Activated gamma-delta T cell treated with anti-CD3 and anti-CD28 coated beads, Interleukin-2, amount 50 U/mL, for 16 hours (primary cell): ENCODE measurements at regions not wholly inside any gene's neighbourhood (a gene's known extent, or its start where the extent isn't known, plus 50 kb on each side); places are given as distances from the start of the nearest gene placed in this dataset.

ENCODE experiments used
- DNase-seq: peaks from one replicate; pipeline ENCODE4 v3.0.0-alpha.2; 2020; ENCODE audit warnings: low read depth

DNA sequence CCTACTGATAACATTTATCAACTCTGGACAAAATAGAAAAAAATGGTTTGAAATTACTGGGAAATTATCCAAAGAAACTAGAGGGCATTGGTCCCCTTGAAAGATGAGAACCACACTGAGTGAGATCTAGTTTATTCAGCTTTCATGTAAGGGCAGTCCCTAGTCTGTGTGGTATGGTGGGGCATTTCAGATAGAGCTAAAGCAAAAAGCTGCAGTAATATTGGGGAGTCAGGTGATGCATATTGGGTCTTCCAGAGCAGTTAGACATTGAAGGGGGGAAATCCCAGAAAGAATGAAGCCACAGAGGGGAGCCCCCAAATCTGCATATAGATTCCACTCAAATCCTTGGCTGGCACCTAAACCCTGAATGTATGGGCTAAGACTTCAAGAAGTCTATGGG, 347.7 kb upstream of the POU3F1 start:
- no peak for DNase-seq

DNA sequence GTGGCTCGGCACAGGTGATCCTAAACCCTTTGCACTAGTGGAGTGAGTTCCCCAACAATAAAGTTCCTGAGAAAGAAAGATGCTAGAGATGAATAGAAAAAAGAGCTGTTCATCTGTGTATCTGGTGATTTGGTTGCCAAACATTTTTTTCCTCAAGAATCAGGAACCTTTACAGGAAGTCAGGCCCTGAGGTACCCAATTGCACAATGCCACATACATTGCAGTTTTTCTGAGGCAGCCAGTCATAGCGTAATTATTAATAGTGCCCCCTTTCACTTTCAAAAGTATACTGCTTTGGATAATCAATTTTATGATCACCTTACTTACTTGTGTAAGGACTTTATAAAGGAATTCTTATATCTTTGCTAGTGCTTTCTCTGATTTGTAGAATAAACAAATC, 346.3 kb upstream of the POU3F1 start:
- DNase-seq: no peak

DNA sequence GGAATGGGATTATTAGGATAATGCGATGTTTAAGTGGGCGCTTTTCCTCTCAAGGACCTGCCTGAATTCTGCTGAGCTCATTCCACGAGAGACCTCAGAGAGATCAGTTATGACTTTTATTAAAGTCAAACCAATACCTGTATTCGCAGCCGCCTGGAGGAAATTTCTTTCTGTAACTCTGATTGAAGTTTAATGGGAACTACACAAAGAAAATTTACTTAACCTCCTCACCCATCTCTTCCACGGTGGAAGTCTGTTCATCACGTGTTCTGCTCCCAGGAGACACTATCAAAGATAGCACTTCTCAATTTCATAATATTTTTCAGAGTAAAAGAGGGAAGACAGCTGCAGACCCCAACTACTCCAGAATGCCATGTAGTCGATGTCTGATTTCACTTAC, 334.7 kb upstream of the POU3F1 start:
- no peak for DNase-seq

DNA sequence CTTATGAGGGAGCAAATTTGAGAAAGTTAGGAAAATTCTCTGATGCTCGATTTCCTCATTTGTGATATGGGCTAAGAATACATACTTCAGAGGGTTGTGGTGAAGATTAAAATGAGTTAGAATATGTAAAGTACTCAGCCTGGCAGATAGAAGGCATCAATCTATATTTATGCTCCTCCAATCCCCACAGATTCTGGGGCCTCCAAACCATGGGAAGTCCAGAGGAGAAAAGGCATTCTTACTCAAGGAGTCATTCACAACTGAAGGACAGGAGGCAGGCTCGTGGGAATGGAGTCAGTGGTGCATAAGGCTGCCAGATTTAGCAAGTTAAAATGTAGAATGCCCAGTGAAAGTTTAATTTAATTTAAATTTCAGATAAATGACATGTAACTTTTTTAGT, 330.0 kb upstream of the POU3F1 start:
- DNase-seq: no peak

DNA sequence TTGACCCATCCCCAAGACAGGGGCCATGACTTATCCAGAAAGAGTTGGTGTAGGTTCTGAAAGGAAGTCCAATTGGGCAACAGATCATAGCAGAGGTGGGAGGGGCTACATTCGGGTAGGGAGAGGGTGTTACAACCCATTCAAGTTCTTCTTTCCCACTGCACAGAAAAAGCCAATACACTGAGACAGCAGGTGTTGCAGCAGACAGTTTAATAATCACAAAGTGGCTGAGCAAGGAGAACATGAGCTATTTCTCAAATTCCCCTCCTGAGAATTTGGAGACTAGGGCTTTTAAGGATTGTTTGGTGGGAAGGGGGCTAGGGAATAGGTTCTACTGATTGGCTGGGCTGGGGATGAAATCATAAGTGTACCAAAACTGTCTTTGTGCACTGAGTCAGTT, 328.4 kb upstream of the POU3F1 start:
- no peak for DNase-seq

DNA sequence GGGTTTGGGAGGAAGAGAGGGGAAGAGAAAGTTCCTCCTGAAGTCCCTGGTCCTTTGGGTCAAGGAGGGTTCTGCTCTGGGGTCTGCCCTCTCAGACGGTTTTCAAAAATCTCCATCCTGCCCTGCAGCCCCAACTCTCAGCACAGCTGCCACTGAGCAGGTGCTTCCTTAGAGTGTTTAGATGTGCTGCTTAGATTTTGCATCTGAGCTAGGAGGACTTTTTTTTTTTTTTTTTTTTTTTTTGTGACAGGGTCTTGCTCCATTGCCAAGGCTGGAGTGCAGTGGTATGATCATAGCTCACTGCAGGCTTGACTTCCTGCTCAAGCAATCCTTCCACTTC, 324.9 kb upstream of the POU3F1 start:
- DNase-seq: no peak

DNA sequence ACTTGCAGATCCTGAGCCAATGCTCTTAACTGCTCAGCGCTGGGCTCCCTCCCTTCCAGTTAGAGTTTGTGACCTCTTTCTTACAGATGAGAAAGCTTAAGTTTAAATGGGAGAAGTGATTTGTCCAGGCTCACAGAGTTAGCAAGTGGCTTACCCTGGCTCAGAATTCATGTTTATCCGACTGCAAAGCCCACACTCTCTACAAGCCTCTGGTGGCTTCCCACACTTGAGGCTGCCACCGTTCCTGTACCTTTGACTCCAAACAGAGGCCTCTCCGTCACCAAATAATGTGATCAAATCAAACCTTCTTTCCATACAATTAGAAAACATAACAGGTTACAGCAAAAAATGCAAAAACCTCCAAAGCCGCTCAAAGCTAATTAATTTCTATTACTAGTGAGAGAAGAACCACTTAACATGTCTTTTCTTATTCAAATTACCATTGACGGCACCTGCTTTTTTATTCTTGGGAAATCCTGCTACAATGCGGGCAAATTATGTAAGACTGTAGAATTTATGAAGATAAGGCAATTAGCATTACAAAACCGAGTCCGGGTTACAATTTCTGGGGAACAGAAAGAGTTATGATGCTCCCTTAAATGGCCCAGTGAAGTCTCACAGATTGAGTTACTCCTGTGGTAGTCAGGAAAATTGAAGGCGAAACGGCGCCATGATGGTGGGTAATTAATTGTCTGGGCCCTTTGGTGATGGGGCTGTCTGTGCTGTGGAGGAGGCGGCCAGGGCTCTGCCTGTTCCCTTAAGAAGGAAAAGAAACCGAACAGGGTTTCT, 324.3 kb upstream of the POU3F1 start:
- DNase-seq: no peak

DNA sequence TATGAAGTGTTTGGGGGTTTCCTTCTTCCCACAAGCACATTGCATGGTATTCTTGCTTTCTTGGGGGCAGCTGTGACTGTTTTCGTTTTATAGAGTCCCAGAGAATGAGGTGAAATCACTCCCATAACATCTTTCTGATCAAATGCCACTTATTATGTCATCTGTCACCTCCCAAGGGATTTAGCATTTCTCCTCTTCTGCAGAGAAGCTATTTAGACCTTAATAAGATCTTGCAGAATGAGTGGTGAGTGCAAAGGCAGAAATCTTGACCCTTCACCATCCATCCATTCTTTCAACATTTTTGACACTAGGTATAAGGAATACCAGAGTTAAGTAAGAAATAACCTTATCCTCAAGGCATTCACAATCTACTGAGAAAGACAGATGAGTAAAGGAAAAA, 318.6 kb upstream of the POU3F1 start:
- no peak for DNase-seq

DNA sequence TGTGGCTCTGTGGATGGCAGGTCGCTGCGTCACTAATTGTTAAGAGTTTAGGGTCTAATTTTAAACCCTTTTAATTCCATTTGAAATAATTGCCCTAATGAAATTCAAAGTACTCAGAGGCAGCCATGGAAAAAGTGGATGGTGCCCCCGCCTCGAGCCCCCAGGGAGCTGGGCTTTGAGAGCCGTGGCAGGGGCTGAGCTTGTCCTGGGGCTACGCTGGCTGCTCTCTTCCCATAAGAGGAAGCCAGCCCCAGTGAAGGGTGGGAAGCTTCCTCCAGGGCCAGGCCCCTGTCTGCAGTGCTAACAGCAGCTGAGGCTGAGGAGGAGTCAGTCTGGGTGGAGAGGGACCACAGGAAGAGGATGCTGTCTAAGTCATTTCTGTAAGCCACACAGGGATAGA, 315.0 kb upstream of the POU3F1 start:
- DNase-seq: no peak

DNA sequence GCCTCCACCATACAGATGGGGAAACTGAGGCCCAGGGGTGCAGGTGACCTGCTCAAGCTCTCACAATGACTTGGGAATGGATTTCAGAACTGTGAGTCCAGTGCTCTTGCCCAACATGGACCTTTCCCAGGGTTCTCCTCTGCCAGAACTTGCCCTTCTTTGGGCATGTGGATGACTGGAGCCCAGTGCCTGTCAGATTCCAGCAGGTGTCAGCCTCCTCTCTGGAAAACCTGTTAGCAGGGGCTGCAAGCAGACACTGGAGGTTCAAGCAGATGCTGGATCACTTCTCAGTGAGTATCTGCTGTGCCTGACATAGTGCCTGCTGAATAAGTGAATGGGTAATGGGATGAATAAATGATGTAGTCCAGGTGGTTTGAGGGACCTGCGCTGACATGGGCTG, 314.2 kb upstream of the POU3F1 start:
- DNase-seq: no peak

DNA sequence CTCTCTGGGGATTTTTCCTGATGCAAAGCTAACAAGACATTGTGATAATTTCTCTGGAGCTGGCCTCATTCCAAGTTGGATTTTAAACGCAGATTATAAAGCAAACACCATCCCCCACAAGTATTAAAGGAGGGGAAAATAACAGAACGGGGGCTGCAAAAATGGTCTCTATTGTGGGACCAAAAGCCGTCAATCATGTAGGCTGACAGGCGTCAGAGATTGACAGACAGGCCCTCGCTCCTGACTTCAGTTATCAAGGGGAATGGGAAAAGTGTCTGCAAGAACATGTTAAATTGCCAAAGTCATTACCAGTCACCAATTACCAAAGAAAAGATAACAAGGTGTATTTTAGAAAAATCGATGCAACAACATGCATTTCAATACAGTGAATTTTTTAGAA, 307.4 kb upstream of the POU3F1 start:
- DNase-seq: no peak

DNA sequence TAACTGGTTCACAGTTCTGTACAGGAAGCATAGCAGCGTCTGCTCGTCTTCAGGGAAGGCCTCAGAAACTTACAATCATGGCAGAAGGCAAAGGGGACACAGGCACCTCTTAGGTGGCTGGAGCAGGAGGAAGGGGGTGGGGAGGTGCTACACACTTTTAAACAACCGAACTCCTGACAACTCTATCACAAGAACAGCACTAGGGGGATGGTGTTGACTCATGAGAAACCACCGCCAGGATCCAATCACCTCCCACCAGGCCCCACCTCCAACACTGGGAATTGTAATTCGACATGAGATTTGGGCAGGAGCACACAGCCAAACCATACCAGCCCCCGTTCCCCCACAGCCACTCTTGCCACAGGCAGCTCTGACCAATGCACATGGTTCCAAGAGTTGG, 306.3 kb upstream of the POU3F1 start:
- no peak for DNase-seq

DNA sequence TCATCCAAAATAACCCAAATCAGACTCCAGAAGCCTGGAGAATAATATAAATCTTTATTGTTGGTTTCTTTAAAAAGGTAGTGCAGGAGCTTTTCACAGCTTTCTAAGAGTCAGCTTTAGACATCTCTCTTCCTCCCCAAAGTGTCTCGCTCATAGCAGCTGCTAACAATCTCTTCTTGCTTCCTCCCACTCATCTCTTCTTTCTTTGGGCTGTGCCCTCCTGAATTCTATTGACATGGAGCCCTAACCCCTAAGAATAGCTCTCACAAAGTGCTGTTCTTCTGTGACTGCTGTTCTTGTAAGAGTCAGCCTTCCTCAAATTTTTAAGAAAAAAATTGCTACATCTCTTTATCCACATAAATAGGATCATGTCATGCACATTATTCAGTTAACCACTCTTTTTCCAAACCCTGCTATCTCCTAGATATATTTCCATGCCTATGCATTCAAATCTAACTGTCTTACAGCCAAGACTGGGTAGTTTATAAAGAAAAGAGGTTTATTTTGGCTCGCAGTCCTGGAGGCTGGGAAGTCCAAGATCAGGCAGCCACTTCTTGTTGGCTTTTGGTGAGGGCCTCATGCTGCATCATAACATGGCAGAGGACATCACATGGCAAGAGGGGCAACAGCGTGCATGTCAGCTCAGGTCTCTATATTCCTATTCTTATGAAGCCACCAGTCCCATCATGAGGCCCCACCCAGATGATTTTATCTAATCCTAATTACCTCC, 301.0 kb upstream of the POU3F1 start:
- no peak for DNase-seq

DNA sequence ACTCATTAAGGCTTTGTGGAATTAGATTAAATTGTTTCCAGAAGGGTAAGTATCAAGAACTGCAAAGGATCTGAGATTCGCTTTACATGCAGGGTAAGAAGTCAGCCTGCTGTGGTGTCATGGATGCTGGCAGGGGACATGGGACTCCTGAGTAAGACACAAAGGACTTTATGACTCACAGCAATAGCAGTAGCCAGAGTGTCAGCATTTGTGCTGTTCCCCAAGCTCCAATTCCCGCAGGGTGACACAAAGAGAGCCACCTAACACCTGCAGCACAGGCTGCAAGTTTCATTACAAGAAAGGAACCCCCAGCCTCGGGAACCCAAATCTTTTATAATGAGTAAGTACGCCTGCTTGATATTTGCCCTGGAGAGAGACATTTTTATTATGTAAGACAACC, 298.1 kb upstream of the POU3F1 start:
- DNase-seq: no peak

DNA sequence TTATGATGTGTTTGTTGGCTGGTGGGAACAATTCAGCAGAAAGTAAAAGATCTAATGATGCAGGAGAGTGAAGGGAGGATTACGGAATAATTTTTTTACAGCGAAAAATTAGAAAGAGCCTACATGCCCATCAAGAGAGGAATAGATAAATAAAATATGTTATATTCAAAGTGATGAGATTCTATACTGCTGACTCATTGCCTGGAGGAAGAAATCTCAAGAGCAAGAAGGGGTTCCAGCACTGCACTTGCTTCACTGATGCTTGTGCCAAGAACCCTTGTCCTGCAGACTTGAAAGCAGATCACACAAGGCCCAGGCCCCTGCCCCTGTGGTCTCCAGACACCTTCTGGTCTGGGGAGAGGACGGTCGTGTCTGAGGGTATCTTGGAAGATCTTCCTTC, 295.1 kb upstream of the POU3F1 start:
- no peak for DNase-seq

DNA sequence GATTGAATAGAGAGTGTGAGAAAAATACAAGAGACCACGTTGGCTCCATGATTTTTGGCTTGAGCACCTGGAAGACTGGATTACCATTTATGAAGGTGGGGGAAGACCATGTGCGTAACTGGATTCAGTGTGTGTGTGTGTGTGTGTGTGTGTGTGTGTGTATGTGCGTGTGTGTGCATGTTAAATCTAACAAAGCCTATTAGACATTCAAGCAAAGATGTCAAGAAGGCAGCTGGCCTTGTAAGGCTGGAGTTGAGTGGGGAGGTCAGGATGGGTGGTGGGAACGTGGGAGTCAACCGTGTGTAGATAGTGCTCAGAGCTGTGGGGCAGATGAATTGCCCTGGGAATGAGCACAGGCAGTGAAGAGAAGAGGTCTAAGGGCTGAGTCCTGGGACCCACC, 293.8 kb upstream of the POU3F1 start:
- DNase-seq: no peak

DNA sequence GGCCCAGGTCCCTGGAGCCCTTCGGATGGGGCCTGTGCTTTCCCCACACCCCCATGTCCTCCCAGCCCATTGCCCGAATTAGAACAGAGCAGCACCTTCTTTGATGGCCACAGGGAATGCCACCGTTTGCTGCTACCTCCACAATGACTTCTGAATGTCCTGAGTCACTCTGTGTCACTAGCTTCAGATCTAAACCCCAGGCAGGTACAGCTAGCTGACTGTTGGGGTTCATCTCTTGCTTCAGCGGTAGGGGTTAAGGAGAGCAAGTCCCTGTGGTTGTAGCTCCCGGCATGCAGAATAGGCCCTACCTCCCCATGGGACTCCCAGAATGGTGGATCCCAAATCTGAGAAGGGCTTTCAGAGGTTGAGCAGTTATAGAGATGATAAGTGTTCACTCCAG, 291.1 kb upstream of the POU3F1 start:
- DNase-seq: no peak

DNA sequence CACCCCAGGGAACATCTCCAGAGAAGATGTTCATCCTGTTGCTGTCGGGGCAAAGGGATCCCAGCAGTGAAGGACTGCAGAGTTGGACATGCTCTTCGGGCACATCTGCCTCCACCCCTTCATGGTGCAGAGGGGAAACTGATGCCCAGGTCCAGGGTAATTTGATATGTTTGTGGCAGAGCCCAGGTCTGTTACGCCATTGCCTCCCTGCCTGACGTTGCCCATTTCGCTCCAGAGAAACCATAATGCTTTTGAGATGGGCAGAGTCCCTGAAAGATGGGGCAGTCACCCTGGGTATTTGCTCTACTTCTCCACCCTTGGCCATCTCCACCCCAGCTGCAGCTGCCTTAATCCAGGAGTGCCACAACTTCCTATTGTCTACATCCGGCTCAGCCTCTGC, 290.4 kb upstream of the POU3F1 start:
- no peak for DNase-seq

DNA sequence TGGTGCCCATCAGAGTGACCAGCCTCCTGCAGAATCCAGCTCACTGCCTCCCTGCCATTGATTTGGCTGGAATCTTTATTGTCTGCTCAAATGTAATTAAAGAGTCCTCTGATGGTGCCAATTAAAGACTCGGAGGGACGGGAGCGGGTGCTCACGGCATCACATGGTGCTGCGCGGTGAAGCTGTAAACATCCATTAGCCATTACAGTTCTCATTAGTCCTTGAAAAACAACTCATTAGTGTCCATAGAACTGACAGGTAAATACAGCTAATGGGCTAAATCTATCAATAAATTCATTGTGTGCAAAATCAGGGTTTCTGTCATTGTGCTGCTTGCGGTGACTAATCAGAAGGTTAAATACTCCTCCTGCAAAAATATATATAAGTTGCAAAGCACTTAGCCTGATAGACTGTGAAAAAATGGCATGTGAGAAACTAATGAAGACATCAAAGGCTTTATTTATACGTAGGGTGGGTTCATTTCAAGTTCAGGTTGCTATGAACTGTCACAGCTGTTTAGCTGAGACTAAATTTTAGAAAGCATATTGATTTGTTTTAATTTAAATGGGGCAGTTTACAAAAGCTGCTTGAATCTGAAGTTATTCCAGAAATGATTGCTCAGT, 289.8 kb upstream of the POU3F1 start:
- DNase-seq: no peak

DNA sequence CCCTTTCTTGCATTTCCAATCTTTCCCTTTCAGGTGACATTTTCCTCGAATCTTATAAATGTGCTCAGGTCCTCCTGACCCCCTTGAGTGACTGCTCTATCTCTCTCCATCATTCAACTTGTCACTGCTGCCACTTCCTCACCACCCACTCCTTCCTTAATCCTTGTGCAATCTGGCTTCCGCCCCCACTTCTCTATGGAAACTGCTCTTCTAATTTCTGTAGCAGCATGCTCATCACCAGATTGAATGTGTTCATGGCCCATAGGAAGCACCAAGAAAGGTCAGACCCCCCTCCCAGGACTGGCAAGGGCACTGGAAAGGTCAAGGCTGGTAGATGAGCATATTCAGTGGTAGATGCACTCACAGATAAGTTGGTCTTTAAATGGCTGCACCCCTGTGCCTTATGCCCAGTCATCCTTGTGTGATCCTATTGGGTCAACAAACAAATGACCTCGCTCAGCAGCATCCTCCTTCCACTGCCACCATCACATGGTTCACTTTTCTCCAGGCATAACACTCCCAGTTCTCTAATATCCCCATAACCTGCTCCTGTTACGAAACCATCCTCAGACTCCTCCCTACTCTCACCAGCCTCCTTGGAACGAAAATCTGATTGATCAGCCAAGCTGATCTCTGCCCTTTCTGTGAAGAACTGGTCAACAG, 288.5 kb upstream of the POU3F1 start:
- no peak for DNase-seq

DNA sequence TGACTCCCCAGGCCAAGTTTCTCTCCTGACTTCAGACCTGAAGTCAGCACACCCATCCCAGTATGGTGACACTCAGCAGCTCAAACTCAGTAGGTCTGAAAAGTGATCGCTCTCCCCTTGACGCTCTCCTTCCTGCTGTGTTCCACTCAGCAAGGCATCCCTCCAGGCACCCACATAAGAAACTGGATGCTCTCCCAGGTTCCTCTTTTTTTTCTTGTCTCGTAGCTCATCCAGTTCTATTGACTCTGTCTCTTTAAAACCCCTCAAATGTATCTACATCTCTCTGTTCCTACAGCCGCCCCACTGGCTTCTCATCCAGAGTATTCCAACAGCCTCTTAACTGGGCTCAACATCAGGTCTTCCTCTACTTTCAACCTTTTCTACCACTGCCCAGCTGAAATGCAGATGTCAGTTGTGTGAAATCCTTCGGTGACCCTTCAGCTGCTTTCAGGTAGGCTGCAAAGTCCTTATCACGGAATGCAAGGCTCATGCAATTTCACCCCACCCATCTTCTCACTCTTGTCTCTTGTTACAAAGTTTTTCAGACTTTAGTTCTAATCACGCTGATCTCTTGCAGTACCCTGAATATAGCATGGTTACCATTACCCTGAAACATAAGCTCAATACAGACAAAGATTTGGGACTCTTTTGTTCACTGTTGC, 286.2 kb upstream of the POU3F1 start:
- no peak for DNase-seq

DNA sequence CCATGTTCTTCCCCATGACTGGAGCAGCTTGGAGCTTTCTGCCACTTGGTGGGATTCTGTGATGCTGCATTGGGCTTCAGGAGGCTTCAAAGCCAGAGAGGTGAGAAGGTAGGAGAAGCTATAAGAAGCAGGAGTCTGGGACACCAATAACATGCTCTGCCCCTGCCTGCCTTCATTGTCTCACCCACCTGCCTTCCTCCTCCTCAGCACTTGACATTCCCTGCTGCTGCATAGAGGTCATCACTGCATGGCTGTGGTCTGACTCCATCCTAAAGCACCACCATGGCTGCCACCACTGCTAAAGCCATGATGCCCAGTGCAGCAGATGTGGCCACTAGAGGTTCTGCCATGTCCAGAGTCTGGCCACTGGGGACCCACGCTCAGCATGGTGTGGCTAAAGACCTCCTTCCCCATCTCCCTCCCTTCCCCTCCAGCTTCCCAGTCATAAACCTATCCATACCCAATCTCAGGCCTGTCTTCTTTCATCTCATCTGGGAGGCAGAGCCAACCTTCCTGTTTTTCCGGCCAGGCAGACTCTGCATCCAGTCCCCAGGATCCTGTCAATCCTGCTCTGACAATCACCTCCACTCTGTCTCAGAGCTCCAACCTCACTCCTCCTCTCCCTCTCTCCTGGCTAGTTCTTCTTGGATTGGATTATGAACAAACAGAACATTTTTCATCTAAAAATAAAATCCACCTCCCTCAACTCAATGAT, 285.1 kb upstream of the POU3F1 start:
- no peak for DNase-seq
